ENCODE measurements at regions not wholly inside any gene's neighbourhood (a gene's known extent, or its start where the extent isn't known, plus 50 kb on each side); places are given as distances from the start of the nearest gene placed in this dataset.

DNA sequence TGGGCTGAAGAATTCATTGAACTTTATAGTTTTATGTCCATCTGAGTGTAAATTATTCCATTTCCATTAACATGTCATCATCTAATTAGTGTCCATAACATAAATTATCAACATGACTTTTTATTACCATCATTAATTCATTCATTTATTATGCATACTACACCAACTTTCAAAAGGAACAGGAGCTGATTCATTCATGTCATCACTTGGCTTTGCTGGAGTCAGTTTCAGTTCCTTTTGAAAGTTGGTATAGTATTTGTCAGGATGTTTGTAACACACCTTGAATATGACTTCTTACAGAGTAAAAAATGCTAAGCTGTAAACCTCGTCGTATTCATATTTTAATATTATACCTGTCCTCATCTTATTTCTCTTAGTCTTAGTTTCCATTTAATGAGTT, 298.0 kb upstream of the RBMS3 start:
- ChIA-PET POLR2A (no interaction called here), CTCF (interaction anchor here (0.7 to 2.0 kb wide), 5 partner anchors 10 to 104 kb away, joined by 3 to 4 read pairs (median 3); no protein-coding TSS in a partner anchor)
- TF ChIP-seq, protein P1, sequence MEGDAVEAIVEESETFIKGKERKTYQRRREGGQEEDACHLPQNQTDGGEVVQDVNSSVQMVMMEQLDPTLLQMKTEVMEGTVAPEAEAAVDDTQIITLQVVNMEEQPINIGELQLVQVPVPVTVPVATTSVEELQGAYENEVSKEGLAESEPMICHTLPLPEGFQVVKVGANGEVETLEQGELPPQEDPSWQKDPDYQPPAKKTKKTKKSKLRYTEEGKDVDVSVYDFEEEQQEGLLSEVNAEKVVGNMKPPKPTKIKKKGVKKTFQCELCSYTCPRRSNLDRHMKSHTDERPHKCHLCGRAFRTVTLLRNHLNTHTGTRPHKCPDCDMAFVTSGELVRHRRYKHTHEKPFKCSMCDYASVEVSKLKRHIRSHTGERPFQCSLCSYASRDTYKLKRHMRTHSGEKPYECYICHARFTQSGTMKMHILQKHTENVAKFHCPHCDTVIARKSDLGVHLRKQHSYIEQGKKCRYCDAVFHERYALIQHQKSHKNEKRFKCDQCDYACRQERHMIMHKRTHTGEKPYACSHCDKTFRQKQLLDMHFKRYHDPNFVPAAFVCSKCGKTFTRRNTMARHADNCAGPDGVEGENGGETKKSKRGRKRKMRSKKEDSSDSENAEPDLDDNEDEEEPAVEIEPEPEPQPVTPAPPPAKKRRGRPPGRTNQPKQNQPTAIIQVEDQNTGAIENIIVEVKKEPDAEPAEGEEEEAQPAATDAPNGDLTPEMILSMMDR (IDR thresholded peaks at IDR 0.05; ENCODE audit: control extremely low read depth, extremely low read depth, low read depth, missing control alignments), result no peak
- DNase-seq (ENCODE audit: extremely low spot score), result peak; percentile 8

DNA sequence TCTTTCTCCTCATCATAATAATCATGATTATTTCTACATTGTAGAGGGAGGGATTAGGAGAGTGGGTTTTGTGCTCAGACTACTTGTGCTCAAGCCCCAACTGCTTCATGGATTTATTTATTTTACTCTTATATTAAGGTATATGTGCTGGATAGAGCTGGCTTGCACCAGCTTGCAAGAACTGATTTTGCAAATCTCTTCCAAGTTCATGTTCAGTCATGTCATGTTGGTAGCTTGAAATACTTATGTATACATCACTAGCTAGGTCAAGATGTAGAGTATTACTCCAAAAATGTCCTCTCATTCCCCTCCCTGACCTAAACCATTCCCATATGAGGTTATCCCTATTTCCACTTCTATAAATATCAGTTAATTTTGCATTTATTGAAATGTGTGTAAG, 293.9 kb upstream of the RBMS3 start:
- ChIA-PET CTCF (interaction anchor here (1.0 to 2.8 kb wide), 3 partner anchors 13 to 70 kb away, joined by 3 to 11 read pairs (median 3); no protein-coding TSS in a partner anchor), POLR2A (no interaction called here)
- DNase-seq (ENCODE audit: extremely low spot score), result no peak
- TF ChIP-seq, protein P1 (IDR thresholded peaks at IDR 0.05; ENCODE audit: control extremely low read depth, extremely low read depth, low read depth, missing control alignments), result no peak

DNA sequence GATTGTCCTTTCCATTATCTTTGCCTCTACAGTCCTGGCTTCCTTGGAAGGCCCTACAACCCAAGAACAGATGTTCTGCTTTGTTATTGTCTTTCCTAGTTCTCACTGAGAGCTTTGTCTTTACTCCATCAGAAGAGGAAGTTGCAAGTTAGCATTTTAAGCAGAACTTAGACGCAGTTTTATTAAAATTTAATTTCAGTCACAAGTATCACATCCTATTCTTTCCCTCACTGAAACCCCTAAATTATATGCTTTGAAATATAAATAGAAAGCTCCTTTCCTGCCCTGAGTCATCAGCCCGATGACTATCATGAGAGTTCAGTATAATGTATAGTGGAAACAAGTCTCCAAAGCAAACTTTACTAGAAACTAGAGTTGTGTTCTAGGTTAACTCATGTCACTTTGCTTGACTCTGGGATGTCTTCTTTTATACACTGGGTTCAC, 291.2 kb upstream of the RBMS3 start:
- CTCF ChIA-PET, result interaction anchor here (0.8 to 2.8 kb wide), 3 partner anchors 9 to 82 kb away, joined by 3 to 11 read pairs (median 3); no protein-coding TSS in a partner anchor
- POLR2A ChIA-PET, result no interaction called here
- DNase-seq (ENCODE audit: extremely low spot score), result peak; percentile 13
- TF ChIP-seq, protein P1 (IDR thresholded peaks at IDR 0.05; ENCODE audit: control extremely low read depth, extremely low read depth, low read depth, missing control alignments), result no peak

DNA sequence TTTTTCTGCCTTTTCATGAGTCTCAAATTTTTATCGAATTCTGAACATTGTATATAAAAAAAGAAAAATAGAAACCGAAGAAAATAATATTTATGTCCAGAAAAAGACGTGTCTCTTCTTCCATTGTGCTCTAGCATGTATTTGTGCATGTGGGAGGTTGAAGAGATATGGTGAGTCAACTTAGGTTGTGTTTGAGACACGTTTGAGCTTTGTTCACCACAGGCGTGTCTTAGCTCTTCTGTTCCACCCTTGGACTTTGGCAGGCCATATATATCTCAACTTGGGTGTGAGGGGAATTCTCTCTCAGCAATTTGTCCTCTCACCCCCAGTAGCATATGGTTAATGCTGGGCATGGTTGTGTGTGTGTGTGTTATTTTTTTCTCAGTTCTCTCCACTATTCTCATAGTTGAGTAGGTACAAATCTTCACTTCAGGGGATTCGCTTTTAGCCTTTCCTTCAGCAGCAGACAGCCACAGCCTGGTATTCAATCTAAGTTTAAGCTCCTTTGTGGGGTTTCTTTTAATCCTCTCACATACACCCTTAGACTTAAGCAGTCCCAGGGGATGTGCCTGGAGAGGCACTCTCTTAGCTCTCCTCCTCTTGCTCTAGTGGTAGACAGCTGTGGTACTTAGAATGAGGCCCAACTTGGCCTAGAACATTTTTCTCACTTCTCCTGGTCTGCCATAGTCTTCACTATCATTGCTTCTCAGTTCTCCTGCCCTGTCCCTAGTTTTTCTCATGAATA, 286.5 kb upstream of the RBMS3 start:
- ChIA-PET POLR2A (no interaction called here), CTCF (interaction anchor here (1.4 kb wide), 1 partner anchor 14 kb away, joined by 3 read pairs; no protein-coding TSS in a partner anchor)
- TF ChIP-seq, protein P1 (IDR thresholded peaks at IDR 0.05; ENCODE audit: control extremely low read depth, extremely low read depth, low read depth, missing control alignments), result no peak
- no peak for DNase-seq (ENCODE audit: extremely low spot score)

DNA sequence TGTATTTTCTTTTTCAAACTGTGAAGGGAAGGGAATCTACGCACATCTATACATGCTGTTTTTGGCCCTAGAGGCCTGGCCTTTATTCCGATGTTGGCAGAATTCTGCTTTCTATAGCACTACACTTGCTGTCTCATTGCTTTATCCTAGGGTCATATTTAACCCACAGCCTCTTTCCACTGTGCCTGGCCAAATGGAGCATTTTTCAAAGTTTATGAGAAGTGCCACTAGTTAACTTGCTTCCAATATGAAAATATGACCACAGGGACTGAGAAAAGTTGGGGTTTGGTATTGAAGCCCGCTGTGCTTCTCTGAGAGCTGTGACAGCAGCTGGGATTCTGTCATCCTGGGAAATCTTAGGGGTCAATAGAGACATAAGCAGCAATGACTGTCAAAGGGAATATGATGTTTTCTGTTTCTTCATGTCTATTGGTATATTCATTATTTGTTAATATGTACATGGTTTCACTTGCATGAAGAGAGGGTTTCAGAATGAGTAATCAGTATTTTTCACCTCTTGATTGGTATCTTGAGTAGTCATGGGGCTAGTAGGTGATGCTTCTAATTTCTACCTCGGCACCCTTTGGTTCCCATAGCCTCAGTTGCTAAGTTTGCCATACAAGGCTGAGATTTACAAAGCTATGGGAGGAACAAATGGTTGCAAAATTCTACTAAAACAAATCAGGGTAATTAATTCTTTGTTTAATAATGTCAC, 275.8 kb upstream of the RBMS3 start:
- DNase-seq (ENCODE audit: extremely low spot score), result peak; percentile 35
- CTCF ChIA-PET, result no interaction called here
- TF ChIP-seq, protein P1 (IDR thresholded peaks at IDR 0.05; ENCODE audit: control extremely low read depth, extremely low read depth, low read depth, missing control alignments), result no peak
- POLR2A ChIA-PET, result no interaction called here

DNA sequence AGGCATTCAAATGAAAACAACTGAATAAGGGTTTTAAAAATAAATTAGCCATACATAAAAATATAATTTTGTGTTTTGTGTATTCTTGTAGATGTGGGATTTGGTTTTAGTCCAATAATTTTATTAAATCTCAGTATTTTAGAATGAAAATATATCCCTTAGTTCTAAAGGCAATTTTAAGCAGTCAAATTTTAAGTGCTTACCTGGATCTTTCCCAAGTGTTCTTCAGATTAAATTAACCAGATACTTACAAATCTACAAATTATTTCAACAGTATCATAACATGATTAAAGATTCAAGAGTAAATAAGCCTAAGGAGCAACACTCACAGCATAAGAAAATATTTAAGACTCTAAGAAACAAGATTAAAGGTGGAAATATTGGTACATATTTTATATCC, 275.0 kb upstream of the RBMS3 start:
- ChIA-PET POLR2A (no interaction called here), CTCF (no interaction called here)
- no peak for DNase-seq (ENCODE audit: extremely low spot score)
- TF ChIP-seq, protein P1 (IDR thresholded peaks at IDR 0.05; ENCODE audit: control extremely low read depth, extremely low read depth, low read depth, missing control alignments), result no peak
